A549 (cell line): ENCODE measurements at regions not wholly inside any gene's neighbourhood (a gene's known extent, or its start where the extent isn't known, plus 50 kb on each side); places are given as distances from the start of the nearest gene placed in this dataset.

ENCODE experiments used
- ATAC-seq, 2 experiments: fragments of 200-7000 bp in 1 of 2; fragments of >200 bp in 1 of 2; cut with Nextera tagmentation in 1 of 2; cut with Tn5 transposase in 1 of 2; 3 replicates each; pipeline versions ENCODE4 v1.8.0 to v1.9.1; 2018 to 2020; ENCODE audit warnings: mild to moderate bottlenecking in 1 of 2, moderate library complexity in 1 of 2
- CTCF ChIA-PET: fragments of 300-600 bp; sonication (Branson Sonifier 250); formaldehyde crosslinking; extraction: SDS; loops from one replicate; lab custom pipeline; 2021; ENCODE audit warnings: antibody characterized with exemption, inconsistent platforms; lab: Yijun Ruan, JAX
- POLR2A ChIA-PET: fragments of 350-600 bp; formaldehyde crosslinking; extraction: SDS; loops from one replicate; lab custom pipeline; 2021; ENCODE audit warnings: antibody characterized with exemption, inconsistent platforms; lab: Yijun Ruan, JAX
- DNase-seq, 2 experiments: peaks; one replicate each; pipeline versions ENCODE4 v3.0.0 to v3.0.0-alpha.2; 2011 to 2016; ENCODE audit warnings: low read depth in 1 of 2, low spot score in 1 of 2
- FAIRE-seq: peaks from 2 replicates; lab custom pipeline; 2011; peaks lifted over from hg19 to GRCh38; lab: Jason Lieb, UNC
- H3K27ac ChIP-seq, 2 experiments: fragments of >200 bp; sonication (Bioruptor Twin); formaldehyde crosslinking; 3 replicates each; pipeline ENCODE4 v1.5.1; 2016 to 2017
- H3K4me1 ChIP-seq: fragments of >200 bp; sonication (Bioruptor Twin); formaldehyde crosslinking; 3 replicates; pipeline ENCODE4 v1.6.1; 2016
- H3K4me2 ChIP-seq: fragments of >200 bp; sonication (Bioruptor Twin); formaldehyde crosslinking; 3 replicates; pipeline ENCODE4 v1.6.1; 2016
- H3K4me3 ChIP-seq: fragments of >200 bp; sonication (Bioruptor Twin); formaldehyde crosslinking; 3 replicates; pipeline ENCODE4 v1.5.1; 2016
- H3K9me3 ChIP-seq: fragments of >200 bp; sonication (Bioruptor Twin); formaldehyde crosslinking; 3 replicates; pipeline ENCODE4 v1.6.1; 2016
- BCL3 ChIP-seq: fragments of >200 bp; sonication (Bioruptor Twin); formaldehyde crosslinking; IDR thresholded peaks from 3 replicates; pipeline ENCODE4 v1.6.1; 2016
- CEBPB ChIP-seq, 2 experiments: fragments of >200 bp in 1 of 2; sonication (Bioruptor Twin) in 1 of 2; formaldehyde crosslinking in 1 of 2; IDR thresholded peaks; 2 replicates each; pipeline ENCODE4 v1.6.1; 2012 to 2016
- CTCF ChIP-seq: fragments of >200 bp; sonication (Bioruptor Twin); formaldehyde crosslinking; IDR thresholded peaks from 3 replicates; pipeline ENCODE4 v1.5.1; 2016
- ESRRA ChIP-seq: fragments of 150-350 bp; IDR thresholded peaks from 2 replicates; pipeline ENCODE4 v1.6.1; 2014; ENCODE audit warnings: mild to moderate bottlenecking, low read length, borderline replicate concordance
- FOSL2 ChIP-seq, 2 experiments: fragments of 450-650 bp in 1 of 2; fragments of >200 bp in 1 of 2; sonication (Bioruptor Twin) in 1 of 2; formaldehyde crosslinking; IDR thresholded peaks; 2 replicates each; pipeline versions ENCODE4 v1.5.0 to v1.6.1; 2016 to 2020; ENCODE audit warnings: mild to moderate bottlenecking in 1 of 2, moderate library complexity in 1 of 2
- HDAC2 ChIP-seq: fragments of 200-600 bp; sonication (generic); IDR thresholded peaks from 2 replicates; pipeline ENCODE4 v1.6.1; 2016
- HMGXB4 ChIP-seq: fragments of 250-450 bp; sonication (Bioruptor Pico); IDR thresholded peaks from 2 replicates; pipeline ENCODE4 v1.5.0; 2021; ENCODE audit warnings: mild to moderate bottlenecking, moderate library complexity, borderline replicate concordance
- KDM5A ChIP-seq: fragments of 200-600 bp; sonication (generic); IDR thresholded peaks from 2 replicates; pipeline ENCODE4 v1.6.1; 2016; ENCODE audit warnings: antibody characterized with exemption, mild to moderate bottlenecking
- MAFK ChIP-seq: fragments of 450-650 bp; IDR thresholded peaks from 2 replicates; pipeline ENCODE4 v1.6.1; 2014; ENCODE audit not compliant: partially characterized antibody
- MAX ChIP-seq: IDR thresholded peaks from 2 replicates; pipeline ENCODE4 v1.6.1; 2012
- MAZ ChIP-seq: fragments of 150-350 bp; IDR thresholded peaks from 2 replicates; pipeline ENCODE4 v1.6.1; 2014; ENCODE audit warnings: antibody characterized with exemption, low read depth, low read length, borderline replicate concordance
- NR3C1 ChIP-seq: fragments of >200 bp; sonication (Bioruptor Twin); formaldehyde crosslinking; IDR thresholded peaks from 3 replicates; pipeline ENCODE4 v1.6.1; 2017
- PHF8 ChIP-seq: fragments of 200-600 bp; sonication (generic); IDR thresholded peaks from 2 replicates; pipeline ENCODE4 v1.6.1; 2016; ENCODE audit warnings: low read depth, mild to moderate bottlenecking, antibody characterized with exemption, moderate library complexity, borderline replicate concordance
- RCOR1 ChIP-seq: fragments of 150-350 bp; IDR thresholded peaks from 2 replicates; pipeline ENCODE4 v1.6.1; 2014; ENCODE audit warnings: antibody characterized with exemption, low read length, low read depth
- WGBS: methylation state at CpG from one replicate; pipeline ENCODE4 v1.1.6; 2017; ENCODE audit errors: missing lambda C conversion rate; 5-methylcytosine and 5-hydroxymethylcytosine counted together

- 100% methylated on average over 1 of the region's 1 CpG for WGBS
- no peak overlapping the region for H3K4me3 ChIP-seq
- POLR2A ChIA-PET, result no interaction called here
- no peak for TF ChIP-seq HDAC2
- no peak for TF ChIP-seq NR3C1
- peak; percentile 94 for TF ChIP-seq MAFK
- no peak for TF ChIP-seq RCOR1
- no peak overlapping the region for H3K27ac ChIP-seq
- no peaks in the 10 kb centered on the region for H3K4me1 ChIP-seq
- H3K9me3 ChIP-seq, result no peaks in the 10 kb centered on the region
- ATAC-seq (no peak), DNase-seq (no peak), FAIRE-seq (no peak)
- CTCF ChIA-PET, result no interaction called here
- H3K4me2 ChIP-seq, result no peak overlapping the region
These were observed 238.0 kb upstream of the PDE4D start for GRCh38 chr5:60131504-60131903.

- ChIA-PET CTCF (no interaction called here), POLR2A (no interaction called here)
- Histone ChIP-seq H3K4me2 (no peak overlapping the region), H3K27ac (no peak overlapping the region), H3K4me1 (no peaks in the 10 kb centered on the region), H3K4me3 (no peak overlapping the region)
- TF ChIP-seq MAX (no peak), HMGXB4 (no peak), MAZ (no peak)
- TF ChIP-seq, all 56 proteins: peak for 0
- no peaks in the 10 kb centered on the region for H3K9me3 ChIP-seq
- no peak for DNase-seq
- no peak for FAIRE-seq
- no peak for ATAC-seq
- 62% methylated on average over 2 of the region's 2 CpGs for WGBS
These were observed 232.1 kb upstream of the PDE4D start for GRCh38 chr5:60125636-60126035.

GRCh38 chr5:60102961-60103693 lies 209.6 kb upstream of the PDE4D start:
- no peak overlapping the region for H3K4me3 ChIP-seq
- ChIA-PET POLR2A (no interaction called here), CTCF (interaction anchor here (0.5 kb wide), 1 partner anchor 574 kb away, joined by 3 read pairs; no protein-coding TSS in a partner anchor)
- H3K4me1 ChIP-seq, result peaks cover 19% of the 10 kb centered on the region; the same call in 2 of the 3 replicates
- TF ChIP-seq CEBPB (IDR thresholded peaks at IDR 0.05) (no peak), PHF8 (no peak), CTCF (no peak), ESRRA (no peak), FOSL2 (IDR thresholded peaks at IDR 0.05) (no peak), FOSL2 (CRISPR knock-in tag; IDR thresholded peaks at IDR 0.05) (0 out of 2 replicates have a peak, but pooled peaks have one; percentile 10), BCL3 (no peak), KDM5A (no peak), HMGXB4 (no peak)
- peak; percentile 9 to 52 for DNase-seq
- 33% methylated on average over 4 of the region's 4 CpGs for WGBS
- ATAC-seq, result peak; percentile 71 to 76; a peak in 5 of 6 replicates
- H3K27ac ChIP-seq, result no peak overlapping the region
- H3K9me3 ChIP-seq, result no peaks in the 10 kb centered on the region
- H3K4me2 ChIP-seq, result peak overlapping the region; percentile 18; the same call in 1 of the 3 replicates
- no peak for FAIRE-seq
